Heart left ventricle (tissue), 16 donors: ENCODE measurements at regions not wholly inside any gene's neighbourhood (a gene's known extent, or its start where the extent isn't known, plus 50 kb on each side); places are given as distances from the start of the nearest gene placed in this dataset.
A peak's percentile ranks its signal among the peaks of the same experiment; 100 is the strongest.

Experiments
- ATAC-seq, 4 donors: fragments of 200-7000 bp; cut with Tn5 transposase; one replicate each; pipeline ENCODE4 v1.9.1; 2020 to 2022; ENCODE audit warnings: moderate library complexity in 4 of 4, mild to moderate bottlenecking in 3 of 4, moderate number of reproducible peaks in 1 of 4
- DNase-seq, 5 donors: peaks; one replicate each; pipeline ENCODE4 v3.0.0-alpha.2; 2020
- H3K27ac ChIP-seq, 12 donors: fragments of 200-600 bp; sonication (generic) in 4 of 12; one replicate each; pipeline versions ENCODE4 v1.5.0 to v1.8.0; 2016 to 2022; ENCODE audit warnings: mild to moderate bottlenecking in 2 of 12
- H3K27me3 ChIP-seq, 9 donors: fragments of 200-600 bp; sonication (generic) in 2 of 9; one replicate each; pipeline versions ENCODE4 v1.5.1 to v1.8.0; 2016 to 2022; ENCODE audit warnings: mild to moderate bottlenecking in 3 of 9
- H3K36me3 ChIP-seq, 9 donors: fragments of 200-600 bp; sonication (generic) in 2 of 9; one replicate each; pipeline versions ENCODE4 v1.5.0 to v1.8.0; 2018 to 2022; ENCODE audit warnings: mild to moderate bottlenecking in 2 of 9
- H3K4me1 ChIP-seq, 12 donors: fragments of 200-600 bp; sonication (generic) in 4 of 12; one replicate each; pipeline versions ENCODE4 v1.5.0 to v1.8.0; 2016 to 2022; ENCODE audit warnings: mild to moderate bottlenecking in 3 of 12
- H3K4me3 ChIP-seq, 12 donors: fragments of 200-600 bp; sonication (generic) in 4 of 12; one replicate each; pipeline versions ENCODE4 v1.5.0 to v1.8.0; 2017 to 2022; ENCODE audit warnings: mild to moderate bottlenecking in 9 of 12, moderate library complexity in 4 of 12
- H3K9me3 ChIP-seq, 12 donors: fragments of 200-600 bp; sonication (generic) in 4 of 12; one replicate each; pipeline versions ENCODE4 v1.5.0 to v1.8.0; 2016 to 2022; ENCODE audit warnings: mild to moderate bottlenecking in 1 of 12
- POLR2A ChIP-seq, 2 donors: fragments of 450-650 bp; IDR thresholded peaks; one replicate each; pipeline ENCODE4 v1.6.1; 2017; ENCODE audit warnings: antibody characterized with exemption in 2 of 2, mild to moderate bottlenecking in 2 of 2, moderate library complexity in 2 of 2
- WGBS, 4 donors: extraction: QIAGEN DNeasy Blood & Tissue Kit in 2 of 4; methylation state at CpG; one replicate each; pipeline versions ENCODE4 v1.1.5 to v1.1.7; 2013 to 2018; 5-methylcytosine and 5-hydroxymethylcytosine counted together
- intact Hi-C, 10 donors: fragments of 100-400 bp; cut with DNase I; formaldehyde crosslinking; loops; one replicate each; pipeline versions ENCODE4 v1.11.1 to v1.14.2; 2022
- TF ChIP-seq, protein P1 (sequence below), 12 donors: fragments of 200-600 bp; sonication (generic) in 4 of 12; IDR thresholded peaks; one replicate each; pipeline versions ENCODE4 v1.5.0 to v1.8.0; 2018 to 2022; ENCODE audit warnings: antibody characterized with exemption in 12 of 12, mild to moderate bottlenecking in 5 of 12
- donor health status: ischemic (EF 13 %, LVEDD 7.1; RV severe dilation, severe dysfunction).
- donor health status: healthy with polysubstance abuse.
- donor health status: DM: no; HTN: yes; CAD: no.
- donor health status: DM: no; HTN: no; CAD: no.
- donor health status: ischemic (EF 25% LVEDD 6.9; RV normal size, moderate dysfunction).
- donor health status: ischemic (EF 25% LVEDD 5.7; RV mildly dilated, moderate dysfunction).
- donor health status: healthy.
- donor health status: DM: yes; HTN: yes; CAD: no.
- donor health status: ischemic (EF 35%, LVEDD 5.7; RV mildly dilated, moderate dysfunction).
- donor health status: nonischemic (EF 11% LVEDD 7.7; RV severe dilation, severe dysfunction).
- donor health status: DM: yes; HTN: yes; CAD: no.
- donor health status: PGD.
- donor health status: ischemic (EF 29% LVEDD 5.4; RV normal size, mild dysfunction).
- donor health status: nonischemic (EF 23%, LVEDD 6.1; RV moderate dilation, normal function).

DNA sequence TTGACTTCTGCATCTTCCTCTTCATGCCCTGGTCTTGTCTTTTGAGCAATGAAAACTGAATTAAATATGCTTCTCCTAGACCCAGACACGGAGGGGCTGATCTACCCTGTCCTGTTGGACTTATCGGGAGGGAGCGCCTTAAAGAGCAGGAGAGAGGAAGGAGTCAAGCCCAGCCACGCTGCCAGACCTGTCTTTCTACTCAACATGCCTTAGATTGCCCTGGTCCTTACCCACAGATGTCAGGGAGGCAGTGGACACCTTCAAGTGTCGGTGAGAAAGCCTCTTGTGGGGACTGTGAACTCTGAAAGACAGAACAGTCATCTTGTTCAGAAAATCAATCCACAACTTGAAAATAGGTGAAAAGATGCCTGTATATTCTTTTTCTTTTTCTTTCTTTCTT, 61.8 kb downstream of the IRAG1 start:
- no peaks in the 10 kb centered on the region for H3K4me1 ChIP-seq
- DNase-seq (no peak), ATAC-seq (no peak)
- no peaks in the 10 kb centered on the region for H3K27me3 ChIP-seq
- no peak overlapping the region for H3K4me3 ChIP-seq
- intact Hi-C loops: no loop called here
- H3K9me3 ChIP-seq: no peaks in the 10 kb centered on the region
- H3K27ac ChIP-seq: peak overlapping the region in 1 of 12 donors; percentile 19
- 89 to 95% (median 92%) methylated on average over 5 of the region's 5 CpGs for WGBS, 4 donors
- TF ChIP-seq, protein P1, sequence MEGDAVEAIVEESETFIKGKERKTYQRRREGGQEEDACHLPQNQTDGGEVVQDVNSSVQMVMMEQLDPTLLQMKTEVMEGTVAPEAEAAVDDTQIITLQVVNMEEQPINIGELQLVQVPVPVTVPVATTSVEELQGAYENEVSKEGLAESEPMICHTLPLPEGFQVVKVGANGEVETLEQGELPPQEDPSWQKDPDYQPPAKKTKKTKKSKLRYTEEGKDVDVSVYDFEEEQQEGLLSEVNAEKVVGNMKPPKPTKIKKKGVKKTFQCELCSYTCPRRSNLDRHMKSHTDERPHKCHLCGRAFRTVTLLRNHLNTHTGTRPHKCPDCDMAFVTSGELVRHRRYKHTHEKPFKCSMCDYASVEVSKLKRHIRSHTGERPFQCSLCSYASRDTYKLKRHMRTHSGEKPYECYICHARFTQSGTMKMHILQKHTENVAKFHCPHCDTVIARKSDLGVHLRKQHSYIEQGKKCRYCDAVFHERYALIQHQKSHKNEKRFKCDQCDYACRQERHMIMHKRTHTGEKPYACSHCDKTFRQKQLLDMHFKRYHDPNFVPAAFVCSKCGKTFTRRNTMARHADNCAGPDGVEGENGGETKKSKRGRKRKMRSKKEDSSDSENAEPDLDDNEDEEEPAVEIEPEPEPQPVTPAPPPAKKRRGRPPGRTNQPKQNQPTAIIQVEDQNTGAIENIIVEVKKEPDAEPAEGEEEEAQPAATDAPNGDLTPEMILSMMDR (IDR thresholded peaks at IDR 0.05): no peak
- TF ChIP-seq POLR2A (IDR thresholded peaks at IDR 0.05): no peak
- H3K36me3 ChIP-seq: peaks cover 0 to 8% (median 0%) of the 10 kb centered on the region in 9 donors

DNA sequence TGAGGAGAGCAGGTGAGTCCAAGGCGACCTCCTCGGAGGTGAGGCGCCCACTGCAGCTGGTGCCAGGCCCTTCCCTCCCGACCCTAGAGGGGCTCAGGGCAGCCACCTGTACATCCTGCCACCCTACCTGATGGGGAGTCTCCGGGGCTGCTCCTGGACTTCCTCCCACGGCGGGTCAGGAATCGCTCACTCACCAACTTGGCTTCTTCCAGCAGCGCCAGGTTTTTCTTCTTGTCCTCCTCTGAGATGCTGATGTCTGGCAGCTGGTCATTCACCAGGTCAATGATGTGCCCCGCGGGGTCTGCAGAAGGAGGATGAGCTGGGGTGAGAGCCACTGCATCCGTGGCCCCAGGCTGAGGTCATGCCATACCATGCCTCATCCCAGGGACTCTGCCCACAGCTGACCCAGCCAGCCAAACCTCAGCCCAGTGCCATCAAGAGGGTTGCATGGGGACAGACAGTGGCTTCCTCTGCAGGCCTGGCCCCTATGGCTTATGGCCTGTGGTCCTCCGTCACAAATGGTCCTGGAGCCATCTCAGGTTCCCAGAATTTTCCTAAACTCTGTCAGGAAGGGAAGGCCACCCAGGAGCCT, 61.0 kb upstream of the LYVE1 start:
- no peak overlapping the region for H3K4me3 ChIP-seq
- intact Hi-C loops: loop anchor here in 2 of 10 donors (5.0 to 10.0 kb wide), 2 partner anchors 103 to 105 kb away; no protein-coding TSS in a partner anchor
- H3K27ac ChIP-seq: no peak overlapping the region
- H3K27me3 ChIP-seq: no peaks in the 10 kb centered on the region
- ATAC-seq: no peak
- no peaks in the 10 kb centered on the region for H3K9me3 ChIP-seq
- 92 to 94% (median 92%) methylated on average over 11 to 13 of the region's 13 CpGs for WGBS, 4 donors
- H3K4me1 ChIP-seq: peaks cover 0 to 9% (median 0%) of the 10 kb centered on the region in 12 donors
- H3K36me3 ChIP-seq: peaks cover 0 to 8% (median 0%) of the 10 kb centered on the region in 9 donors
- no peak for DNase-seq
- TF ChIP-seq, protein P1 (IDR thresholded peaks at IDR 0.05): no peak
- TF ChIP-seq POLR2A (IDR thresholded peaks at IDR 0.05): no peak

DNA sequence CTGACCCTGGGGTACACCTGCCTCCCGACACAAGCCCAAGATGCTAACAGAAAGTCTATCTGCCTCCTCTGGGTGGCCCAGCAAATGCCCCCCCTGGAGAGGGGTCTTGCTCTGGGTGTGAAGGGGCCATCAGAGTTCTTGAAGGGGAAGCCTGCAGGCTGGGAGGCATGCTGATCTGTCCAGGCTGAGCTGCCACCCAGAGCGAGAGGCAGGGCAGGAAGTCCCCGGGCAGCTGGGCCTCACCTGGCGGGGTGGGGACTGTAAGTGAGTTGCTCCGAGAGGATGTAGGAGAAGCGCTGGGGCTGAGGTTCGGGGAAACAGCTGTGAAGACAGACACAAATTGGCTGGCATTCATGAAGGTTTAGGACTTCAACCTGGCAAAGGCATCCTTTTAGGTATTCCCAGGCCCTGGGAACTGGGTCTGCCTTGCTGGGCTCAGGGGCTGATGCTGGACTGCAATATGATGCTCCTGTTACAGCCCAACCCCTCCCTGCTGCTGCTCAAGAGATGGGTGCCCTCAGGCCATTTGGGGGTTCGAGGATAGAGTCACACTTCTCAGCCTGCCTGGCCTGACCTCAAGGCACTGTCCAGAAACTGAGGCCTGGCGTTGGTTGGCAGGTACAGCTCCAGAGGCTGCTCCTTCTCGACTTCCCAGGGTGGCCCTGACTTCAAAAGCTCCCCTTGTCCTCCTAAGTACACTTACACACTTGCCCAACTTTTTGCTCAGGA, 60.2 kb upstream of the LYVE1 start:
- 85 to 91% (median 87%) methylated on average over 9 to 10 of the region's 10 CpGs for WGBS, 4 donors
- Histone ChIP-seq H3K9me3 (no peaks in the 10 kb centered on the region), H3K4me3 (no peak overlapping the region), H3K36me3 (peaks cover 0 to 8% (median 0%) of the 10 kb centered on the region in 9 donors), H3K27ac (peak overlapping the region in 1 of 12 donors; percentile 40), H3K4me1 (peaks cover 0 to 14% (median 0%) of the 10 kb centered on the region in 12 donors), H3K27me3 (no peaks in the 10 kb centered on the region)
- TF ChIP-seq POLR2A (IDR thresholded peaks at IDR 0.05): no peak
- TF ChIP-seq, protein P1 (IDR thresholded peaks at IDR 0.05): no peak
- intact Hi-C loops: loop anchor here in 2 of 10 donors (5.0 to 10.0 kb wide), 2 partner anchors 104 to 106 kb away; no protein-coding TSS in a partner anchor
- no peak for DNase-seq
- no peak for ATAC-seq

DNA sequence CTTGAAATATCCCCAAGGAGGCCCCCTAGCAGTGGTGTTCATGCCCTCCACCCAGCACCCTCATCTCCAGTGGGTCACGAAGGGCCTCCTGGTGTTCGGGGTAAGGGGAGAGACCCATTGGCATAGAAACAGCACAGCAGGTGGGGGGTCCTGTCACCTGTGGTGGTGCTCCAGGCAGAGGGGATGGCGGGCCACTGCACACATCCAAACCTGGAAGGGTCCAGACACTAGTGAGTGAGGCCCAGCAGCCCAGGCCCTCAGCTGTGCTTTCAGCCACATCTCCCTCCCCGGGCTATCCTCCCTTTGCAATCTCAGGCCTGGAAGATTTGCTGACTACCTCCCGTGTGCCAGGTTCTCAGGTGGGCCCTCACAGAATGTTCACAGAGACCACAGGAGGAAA, 59.4 kb upstream of the LYVE1 start:
- Histone ChIP-seq H3K4me3 (no peak overlapping the region), H3K4me1 (peaks cover 0 to 22% (median 0%) of the 10 kb centered on the region in 12 donors), H3K27ac (peak overlapping the region in 1 of 12 donors; percentile 40), H3K9me3 (no peaks in the 10 kb centered on the region), H3K36me3 (peaks cover 0 to 4% (median 0%) of the 10 kb centered on the region in 9 donors), H3K27me3 (no peaks in the 10 kb centered on the region)
- 94 to 99% (median 95%) methylated on average over 5 of the region's 5 CpGs for WGBS, 4 donors
- intact Hi-C loops: loop anchor here in 2 of 10 donors (5.0 to 10.0 kb wide), 2 partner anchors 104 to 107 kb away; no protein-coding TSS in a partner anchor
- DNase-seq (no peak), ATAC-seq (no peak)
- TF ChIP-seq POLR2A (IDR thresholded peaks at IDR 0.05): no peak
- TF ChIP-seq, protein P1 (IDR thresholded peaks at IDR 0.05): no peak
